ENCODE measurements at regions not wholly inside any gene's neighbourhood (a gene's known extent, or its start where the extent isn't known, plus 50 kb on each side); places are given as distances from the start of the nearest gene placed in this dataset.

- DNase-seq (ENCODE audit: low spot score) = no peak
These were observed 1348.6 kb upstream of the ACVR2A start for GRCh38 chr2:146496248-146496647.

- no peak for DNase-seq (ENCODE audit: low spot score)
These were observed 1355.4 kb upstream of the ACVR2A start for GRCh38 chr2:146489386-146489785.

DNA sequence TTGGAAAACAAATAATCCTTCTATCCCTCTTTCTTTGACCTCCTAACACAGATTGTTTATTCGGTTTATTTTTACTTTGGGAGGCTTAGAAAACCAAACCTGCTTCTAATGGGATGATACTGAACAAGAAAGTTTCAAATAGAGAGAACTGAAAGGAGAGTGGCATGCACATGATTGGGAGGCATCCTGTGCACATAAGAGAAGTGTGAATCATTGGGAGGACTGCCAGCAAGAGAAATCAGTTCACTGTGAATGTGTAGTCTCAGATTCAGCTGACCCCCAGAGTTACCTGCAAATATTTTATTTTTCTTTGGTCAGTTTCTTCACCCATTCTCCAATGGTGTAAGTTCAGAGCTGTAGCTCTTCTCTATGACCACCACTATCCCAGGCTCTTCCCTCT lies 1363.2 kb upstream of the ACVR2A start:
- peak; percentile 27 for DNase-seq (ENCODE audit: low spot score)

GRCh38 chr2:146477383-146477782 lies 1367.4 kb upstream of the ACVR2A start:
- no peak for DNase-seq (ENCODE audit: low spot score)

GRCh38 chr2:146468578-146468977 lies 1376.3 kb upstream of the ACVR2A start:
- DNase-seq (ENCODE audit: low spot score) = no peak

DNA sequence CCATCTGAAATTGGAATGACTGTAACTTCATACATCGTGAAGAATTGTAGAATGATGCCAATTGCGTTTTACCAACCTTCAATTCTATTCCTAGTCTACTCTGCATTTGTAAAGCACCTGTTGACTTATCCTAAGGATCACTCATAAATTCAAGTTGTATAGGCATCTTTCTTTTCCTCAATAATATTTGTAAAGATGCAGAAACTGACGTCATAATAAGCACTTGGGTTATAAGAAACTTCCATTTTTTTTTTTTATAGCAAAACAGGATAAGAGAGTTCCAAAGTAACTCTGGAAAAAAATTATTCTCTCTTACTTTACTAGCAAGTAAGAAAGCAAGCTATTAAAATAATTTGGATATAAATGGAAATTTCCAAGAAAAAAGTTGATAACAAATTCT lies 1377.4 kb upstream of the ACVR2A start:
- DNase-seq (ENCODE audit: low spot score) = no peak

DNA sequence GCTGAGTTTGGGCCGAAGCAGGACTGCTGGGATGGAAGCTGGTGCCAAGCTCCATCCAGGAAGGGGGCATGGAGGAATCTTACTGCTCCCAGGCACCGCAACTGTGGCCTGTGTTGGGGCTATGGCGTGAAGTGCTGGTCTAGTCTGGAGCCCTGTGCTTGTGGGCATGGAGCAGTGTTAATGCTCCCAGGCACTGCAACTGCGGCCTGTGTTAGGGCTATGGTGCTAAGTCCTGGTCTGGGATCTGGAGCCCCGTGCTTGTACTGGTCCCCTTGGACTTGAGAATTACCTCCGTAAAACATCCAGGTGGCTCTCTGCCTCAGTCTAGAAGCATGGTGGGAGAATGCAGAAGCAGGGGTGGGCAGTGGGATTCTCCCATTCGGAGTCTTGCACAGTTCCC lies 1379.4 kb upstream of the ACVR2A start:
- no peak for DNase-seq (ENCODE audit: low spot score)

DNA sequence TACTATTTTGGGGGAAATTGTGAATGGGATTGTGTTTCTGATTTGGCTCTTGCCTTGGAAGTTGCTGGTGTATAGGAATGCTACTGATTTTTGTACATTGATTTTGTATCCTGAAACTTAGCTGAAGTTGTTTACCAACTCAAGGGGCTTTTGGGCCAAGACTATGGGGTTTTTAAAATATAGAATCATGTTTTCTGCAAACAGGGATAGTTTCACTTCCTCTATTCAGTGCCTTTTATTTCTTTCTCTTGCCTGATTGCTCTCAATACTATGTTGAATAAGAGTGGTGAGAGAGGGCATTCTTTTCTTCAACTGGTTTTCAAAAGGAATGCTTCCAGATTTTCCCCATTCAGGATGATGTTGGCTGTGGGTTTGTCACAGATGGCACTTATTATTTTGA lies 1383.8 kb upstream of the ACVR2A start:
- no peak for DNase-seq (ENCODE audit: low spot score)

DNA sequence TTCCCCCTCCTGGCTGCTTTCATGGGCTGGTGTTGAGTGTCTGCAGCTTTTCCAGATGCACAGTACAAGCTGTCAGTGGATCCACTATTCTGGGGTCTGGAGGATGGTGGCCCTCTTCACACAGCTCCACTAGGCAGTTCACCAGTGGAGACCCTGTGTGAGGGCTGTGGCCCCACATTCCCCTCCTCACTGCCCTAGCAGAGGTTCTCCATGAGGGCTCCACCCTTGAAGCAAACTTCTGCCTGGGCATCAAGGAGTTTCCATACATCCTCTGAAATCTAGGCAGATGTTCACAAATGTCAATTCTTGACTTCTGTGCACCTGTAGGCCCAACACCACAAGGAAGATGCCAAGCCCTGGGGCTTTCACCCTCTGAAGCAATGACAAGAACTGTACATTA lies 1386.2 kb upstream of the ACVR2A start:
- no peak for DNase-seq (ENCODE audit: low spot score)

- DNase-seq (ENCODE audit: low spot score) = no peak
These were observed 1387.6 kb upstream of the ACVR2A start for GRCh38 chr2:146457221-146457620.

- DNase-seq (ENCODE audit: low spot score) = no peak
These were observed 1389.5 kb upstream of the ACVR2A start for GRCh38 chr2:146455325-146455724.

DNA sequence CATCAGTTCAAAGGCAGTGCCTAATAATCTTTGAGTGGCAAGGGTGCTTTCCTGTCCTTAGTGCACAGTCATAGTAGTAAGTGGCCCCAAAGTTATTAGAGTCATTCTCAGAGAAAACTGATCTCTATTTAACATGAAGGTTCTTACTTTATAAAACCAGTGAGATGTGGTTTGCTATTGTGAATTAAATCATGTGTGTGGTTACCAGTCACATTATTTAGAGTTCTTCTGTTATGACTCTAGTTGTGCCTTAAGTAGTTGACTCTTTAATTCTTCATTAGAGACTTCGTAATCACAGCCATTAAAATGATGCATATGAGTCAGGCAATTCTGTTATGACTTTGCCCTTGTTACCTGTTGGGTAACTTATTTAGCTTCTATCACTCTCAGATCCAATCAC lies 1392.9 kb upstream of the ACVR2A start:
- DNase-seq (ENCODE audit: low spot score) = no peak

DNA sequence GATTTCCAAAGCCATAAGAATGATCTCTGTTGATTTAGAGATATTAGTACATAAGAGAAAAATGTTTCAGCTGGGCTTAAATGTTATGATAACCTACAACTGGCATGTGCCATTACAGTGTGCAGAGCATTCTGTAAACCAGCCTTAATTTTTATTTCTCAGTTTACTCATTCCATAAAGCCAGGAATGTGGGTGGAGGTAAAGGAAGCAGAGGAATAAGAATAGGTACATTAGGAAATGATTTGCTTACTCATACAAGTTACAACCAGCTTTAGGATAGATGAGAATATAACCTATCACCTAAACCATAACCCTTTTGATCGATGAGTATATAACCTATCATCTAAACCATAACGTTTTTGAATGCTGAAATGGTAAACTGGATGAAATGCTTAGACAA lies 1394.7 kb upstream of the ACVR2A start:
- no peak for DNase-seq (ENCODE audit: low spot score)

DNA sequence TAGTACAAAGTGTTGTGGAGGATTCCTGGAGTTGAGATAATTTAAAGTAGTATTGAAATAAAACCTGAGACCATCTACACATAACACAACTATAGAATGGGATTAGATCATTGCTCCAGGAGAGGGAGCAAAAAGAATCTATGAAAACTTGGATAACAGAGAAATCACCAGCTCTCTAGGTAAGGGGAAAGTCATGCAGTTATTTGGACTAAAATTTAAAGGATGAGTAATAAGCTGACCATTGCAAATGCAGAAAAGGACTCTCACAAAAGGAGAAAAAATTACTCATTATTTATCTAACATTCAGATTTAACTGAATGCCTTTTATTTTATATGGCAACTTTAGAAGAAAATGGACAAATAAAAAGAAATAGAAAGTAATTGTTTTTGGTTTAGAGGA lies 1399.8 kb upstream of the ACVR2A start:
- no peak for DNase-seq (ENCODE audit: low spot score)

DNA sequence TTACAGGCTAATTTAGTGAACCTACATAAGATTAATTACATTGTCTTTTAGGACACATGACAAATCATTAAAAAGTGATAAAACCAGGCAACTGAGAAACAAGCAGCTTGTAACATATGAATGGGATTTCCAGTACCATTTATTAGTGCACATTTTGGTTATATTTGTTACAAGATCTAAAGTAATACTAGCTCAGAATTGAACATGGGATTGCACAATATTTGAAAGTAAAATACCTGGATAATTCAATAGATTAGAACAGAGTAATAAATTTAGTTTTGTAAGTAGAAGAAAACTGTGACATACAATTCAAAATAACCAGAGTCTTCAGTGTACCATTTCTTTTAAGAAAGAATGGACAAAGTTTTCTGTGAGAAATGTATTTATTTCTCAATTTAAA lies 1400.7 kb upstream of the ACVR2A start:
- no peak for DNase-seq (ENCODE audit: low spot score)

DNA sequence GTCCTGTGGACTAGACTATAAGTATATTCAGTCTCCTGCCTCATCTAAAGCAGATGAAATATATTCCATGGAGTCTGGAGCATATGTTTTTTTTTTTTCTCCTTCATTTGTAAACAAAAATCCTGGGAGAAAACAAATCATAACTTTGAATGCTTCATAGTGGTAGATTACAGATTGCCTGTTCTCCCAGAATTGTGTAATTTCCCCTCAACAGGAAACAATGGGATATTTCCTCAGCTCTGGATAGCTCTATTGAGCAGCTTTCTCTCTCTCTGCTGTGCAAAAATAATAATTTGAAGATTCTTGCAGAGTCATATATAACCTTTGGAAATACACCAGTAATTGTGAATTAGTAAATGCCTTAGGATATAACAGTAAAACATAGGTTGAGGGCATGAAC lies 1406.6 kb upstream of the ACVR2A start:
- no peak for DNase-seq (ENCODE audit: low spot score)

DNA sequence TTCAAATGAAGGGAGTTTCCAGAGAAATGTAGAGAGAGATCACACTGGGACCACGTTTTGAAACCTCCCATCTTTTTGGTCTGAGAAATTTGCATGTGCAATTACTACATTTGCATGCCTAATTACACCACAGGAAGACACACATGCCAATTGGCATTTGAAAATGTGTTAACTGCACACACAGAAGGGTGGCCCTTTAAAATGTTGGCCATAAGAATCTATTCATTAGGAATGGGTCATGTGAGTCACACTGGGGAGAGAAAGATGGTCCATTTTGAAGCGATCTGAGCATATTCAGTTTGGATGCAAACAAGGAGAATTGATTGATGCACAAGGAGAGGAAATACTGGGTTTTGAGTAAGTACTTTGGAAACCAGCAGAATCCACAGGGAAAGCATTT lies 1407.1 kb upstream of the ACVR2A start:
- DNase-seq (ENCODE audit: low spot score) = no peak

DNA sequence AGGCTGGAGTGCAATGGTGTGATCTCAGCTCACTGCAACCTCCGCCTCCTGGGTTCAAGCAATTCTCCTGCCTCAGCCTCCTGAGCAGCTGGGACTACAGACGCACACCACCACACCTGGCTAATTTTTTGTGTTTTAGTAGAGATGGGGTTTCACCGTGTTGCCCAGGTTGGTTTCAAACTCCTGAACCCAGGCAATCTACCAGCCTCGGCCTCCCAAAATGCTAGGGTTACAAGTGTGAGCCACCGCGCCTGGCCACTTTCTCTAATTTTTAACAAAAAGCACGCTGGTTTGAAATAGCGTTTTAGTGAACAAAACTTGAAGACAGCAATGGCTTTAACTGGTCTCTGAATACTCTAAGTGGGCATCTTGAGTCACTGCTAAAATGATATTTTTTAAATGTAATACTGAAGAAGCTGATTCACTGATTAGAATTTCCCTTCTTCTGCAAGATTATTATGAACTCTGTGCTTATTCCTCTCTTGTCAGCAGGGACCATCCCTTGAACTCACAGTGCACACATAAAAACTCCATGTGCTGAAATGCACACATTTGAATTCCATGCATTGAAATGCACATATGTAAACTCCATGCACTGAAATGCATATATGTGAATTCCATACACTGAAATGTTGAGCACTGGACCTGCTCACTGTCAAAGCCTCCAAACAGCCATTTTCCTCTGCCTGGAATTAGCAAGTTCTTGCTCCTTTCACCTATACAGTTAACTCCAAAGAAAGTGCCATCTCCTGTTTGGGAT lies 1411.5 kb upstream of the ACVR2A start:
- DNase-seq (ENCODE audit: low spot score) = no peak

DNA sequence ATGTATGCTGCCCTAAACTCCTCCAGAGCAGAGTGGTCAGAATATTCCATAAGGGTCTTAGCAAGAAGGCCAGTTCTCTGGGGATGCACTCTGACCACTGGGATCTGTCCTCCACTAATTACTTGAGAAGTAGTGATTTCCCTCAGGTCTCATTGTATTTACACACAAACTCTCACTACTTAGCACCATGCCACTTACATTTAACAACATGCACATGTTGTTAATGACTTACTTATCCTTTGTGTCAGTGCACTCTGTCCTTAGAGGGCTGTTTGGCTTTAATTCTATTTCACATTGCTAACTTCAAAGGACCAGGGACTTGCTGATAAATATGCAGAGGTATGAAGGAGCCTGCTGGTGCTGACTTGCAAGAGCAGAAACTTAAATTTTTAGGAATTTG lies 1415.5 kb upstream of the ACVR2A start:
- DNase-seq (ENCODE audit: low spot score) = no peak

GRCh38 chr2:146417942-146418341 lies 1426.9 kb upstream of the ACVR2A start:
- no peak for DNase-seq (ENCODE audit: low spot score)

DNA sequence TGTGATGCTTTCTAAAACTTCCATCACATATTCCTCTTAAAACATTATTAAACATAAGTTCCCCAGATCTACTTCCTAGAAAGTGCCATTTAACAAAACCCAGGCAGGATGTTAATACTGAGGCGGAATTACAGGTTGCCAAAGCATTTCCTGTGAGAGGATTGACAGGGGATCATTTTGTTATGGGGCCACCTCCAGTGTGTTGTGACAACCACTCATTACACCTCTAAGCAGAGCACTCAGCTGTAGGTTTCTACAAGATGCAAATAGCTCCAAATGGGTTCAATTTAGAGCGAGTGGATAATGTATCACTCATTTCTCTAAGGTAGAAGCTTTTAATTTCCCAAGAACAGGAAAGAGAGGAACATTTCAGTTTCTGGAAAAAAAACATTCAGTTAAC lies 1429.5 kb upstream of the ACVR2A start:
- no peak for DNase-seq (ENCODE audit: low spot score)

GRCh38 chr2:146414456-146414855 lies 1430.4 kb upstream of the ACVR2A start:
- DNase-seq (ENCODE audit: low spot score) = no peak

GRCh38 chr2:146413086-146413610 lies 1431.7 kb upstream of the ACVR2A start:
- no peak for DNase-seq (ENCODE audit: low spot score)

- DNase-seq (ENCODE audit: low spot score) = no peak
These were observed 1432.2 kb upstream of the ACVR2A start for GRCh38 chr2:146412625-146413024.
